Gastrocnemius medialis (tissue), 4 donors: ENCODE measurements at regions not wholly inside any gene's neighbourhood (a gene's known extent, or its start where the extent isn't known, plus 50 kb on each side); places are given as distances from the start of the nearest gene placed in this dataset.

Experiments used
- CTCF ChIP-seq, 5 experiments: fragments of 450-650 bp in 3 of 5; fragments of 200-600 bp in 2 of 5; sonication (generic) in 2 of 5; IDR thresholded peaks in 4 of 5; conservative IDR thresholded peaks in 1 of 5; 1 replicate in 4 of 5; 2 replicates in 1 of 5; pipeline ENCODE4 v1.5.1; 2016 to 2019; ENCODE audit warnings: antibody characterized with exemption in 5 of 5, mild to moderate bottlenecking in 3 of 5, moderate library complexity in 3 of 5
- POLR2A ChIP-seq, 2 donors: fragments of 450-650 bp; IDR thresholded peaks; one replicate each; pipeline ENCODE4 v1.6.1; 2017; ENCODE audit warnings: antibody characterized with exemption in 2 of 2, mild to moderate bottlenecking in 2 of 2, moderate library complexity in 2 of 2

- no peak for TF ChIP-seq CTCF (IDR thresholded peaks at IDR 0.05 in 4 of 5, conservative IDR thresholded peaks at IDR 0.05 in 1 of 5)
- TF ChIP-seq POLR2A (IDR thresholded peaks at IDR 0.05): no peak
These were observed 167.9 kb downstream of the FBXO15 start for GRCh38 chr18:73979742-73980141.
